GM21360 (cell line): ENCODE measurements at regions not wholly inside any gene's neighbourhood (a gene's known extent, or its start where the extent isn't known, plus 50 kb on each side); places are given as distances from the start of the nearest gene placed in this dataset.

Experiments used
- ATAC-seq: cut with Tn5 transposase; IDR thresholded peaks from one replicate; pipeline ENCODE4 v1.9.1; 2021; ENCODE audit warnings: mild to moderate bottlenecking, moderate library complexity; ENCODE audit not compliant: unreplicated experiment

DNA sequence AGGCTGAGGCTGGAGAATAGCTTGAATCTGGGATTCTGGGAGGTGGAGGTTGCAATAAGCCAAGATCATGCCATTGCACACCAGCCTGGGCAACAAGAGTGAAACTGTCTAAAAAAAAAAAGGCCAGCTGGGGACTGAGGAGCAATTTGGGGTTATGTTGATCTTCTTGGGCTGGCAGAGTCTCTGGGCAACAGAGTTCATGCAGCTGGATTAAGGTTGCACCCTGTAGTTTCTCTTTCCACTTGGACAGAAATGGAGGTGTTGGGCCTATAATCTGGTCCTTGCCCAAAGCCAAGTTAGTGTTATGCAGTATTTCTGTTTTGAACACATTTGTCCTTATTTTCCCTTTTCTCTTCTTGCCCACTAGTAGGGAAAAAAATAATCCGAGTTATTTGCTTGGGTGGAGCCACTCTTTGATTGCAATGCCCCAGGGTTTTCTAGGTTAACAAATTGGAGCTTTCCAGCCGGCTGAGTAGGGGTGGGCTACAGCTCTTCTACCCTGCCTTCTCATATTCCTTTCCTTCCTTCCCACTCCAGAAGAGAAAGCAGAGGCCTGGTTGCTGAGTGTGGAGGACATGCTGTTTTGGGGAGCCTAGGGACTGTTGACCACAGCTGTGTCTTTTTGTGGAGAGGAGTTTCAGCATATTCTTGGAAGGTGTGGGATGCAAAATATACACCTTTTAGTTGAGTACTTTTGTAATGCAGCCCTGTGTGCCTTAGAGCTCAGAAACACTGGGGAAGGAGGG is 213.9 kb downstream of the SOX4 start:
- no peak for ATAC-seq

- ATAC-seq, result no peak
These were observed 214.5 kb downstream of the SOX4 start for GRCh38 chr6:21808045-21808470.

DNA sequence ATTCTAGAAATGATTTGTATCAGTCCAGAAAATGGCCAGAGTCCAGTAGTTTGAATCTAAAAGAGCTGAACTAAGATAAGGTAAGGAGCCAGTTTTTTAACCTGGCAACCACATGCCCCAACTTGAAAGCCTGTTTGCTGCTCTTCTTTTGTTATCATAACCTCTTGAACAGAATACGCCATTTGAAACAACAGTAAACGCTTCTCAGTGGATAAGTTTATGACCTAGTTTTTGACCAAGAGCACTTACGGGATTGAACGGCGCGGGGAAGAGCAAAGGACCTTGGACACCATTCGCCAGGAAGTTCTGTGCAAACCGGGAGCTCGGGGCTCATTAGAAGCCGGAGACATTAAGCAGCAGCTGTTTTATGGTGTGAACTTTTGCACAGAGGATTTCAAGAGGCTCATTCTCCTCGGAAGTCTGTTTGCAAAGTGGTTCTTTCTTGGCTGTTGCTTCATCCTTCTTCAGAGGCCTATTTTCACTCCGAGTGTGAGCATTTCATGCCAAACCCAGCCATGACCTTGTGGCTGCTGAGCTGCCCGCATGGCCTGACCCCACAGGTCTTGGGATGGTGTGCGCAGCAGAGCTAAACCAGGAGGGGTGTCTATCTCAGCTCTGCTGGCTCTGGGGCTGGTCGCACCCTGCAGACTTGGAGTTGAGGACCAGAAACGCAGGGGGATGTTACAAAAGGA is 215.1 kb downstream of the SOX4 start:
- no peak for ATAC-seq

GRCh38 chr6:21811484-21811883 is 217.9 kb downstream of the SOX4 start:
- no peak for ATAC-seq

DNA sequence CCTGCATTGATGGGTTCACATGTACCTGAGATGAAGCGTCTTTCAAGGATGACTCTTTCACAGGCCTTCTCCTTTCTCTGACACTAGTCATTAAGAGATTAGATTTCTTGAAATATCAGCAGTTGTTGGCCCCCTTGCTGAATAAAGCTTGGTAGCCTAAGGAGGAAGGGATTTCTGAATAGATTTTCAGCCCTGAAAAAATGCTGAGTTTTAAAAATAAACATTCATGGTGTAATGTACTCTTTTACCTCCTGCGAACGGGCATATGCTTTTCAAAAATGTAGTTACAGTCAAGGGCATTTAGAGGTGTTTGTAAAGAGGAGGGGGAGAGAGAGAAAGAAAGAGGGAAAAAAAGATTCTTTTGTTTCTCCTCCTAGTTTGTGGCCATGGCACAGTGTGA is 222.7 kb downstream of the SOX4 start:
- ATAC-seq, result no peak

- ATAC-seq, result no peak
These were observed 226.9 kb downstream of the SOX4 start for GRCh38 chr6:21820442-21820841.

DNA sequence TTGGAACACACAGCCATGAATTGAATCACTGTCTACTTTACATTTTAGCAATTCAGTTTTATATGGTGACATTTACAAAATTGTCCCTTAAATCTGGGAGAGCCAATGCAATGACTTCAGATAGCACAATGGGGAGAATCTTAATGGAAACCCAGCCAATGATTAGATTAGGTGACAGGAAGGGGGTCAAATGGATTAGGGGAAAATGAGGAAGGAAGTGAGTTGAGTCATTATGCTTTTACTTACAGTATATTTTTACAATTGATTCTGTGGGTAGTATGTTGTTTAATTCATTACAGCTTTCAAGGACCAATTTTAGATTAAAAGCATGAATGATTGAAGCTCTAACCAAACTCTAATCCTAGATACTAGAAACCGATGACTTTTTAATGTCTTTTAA is 229.8 kb downstream of the SOX4 start:
- no peak for ATAC-seq

- no peak for ATAC-seq
These were observed 231.1 kb downstream of the SOX4 start for GRCh38 chr6:21824431-21825177.

DNA sequence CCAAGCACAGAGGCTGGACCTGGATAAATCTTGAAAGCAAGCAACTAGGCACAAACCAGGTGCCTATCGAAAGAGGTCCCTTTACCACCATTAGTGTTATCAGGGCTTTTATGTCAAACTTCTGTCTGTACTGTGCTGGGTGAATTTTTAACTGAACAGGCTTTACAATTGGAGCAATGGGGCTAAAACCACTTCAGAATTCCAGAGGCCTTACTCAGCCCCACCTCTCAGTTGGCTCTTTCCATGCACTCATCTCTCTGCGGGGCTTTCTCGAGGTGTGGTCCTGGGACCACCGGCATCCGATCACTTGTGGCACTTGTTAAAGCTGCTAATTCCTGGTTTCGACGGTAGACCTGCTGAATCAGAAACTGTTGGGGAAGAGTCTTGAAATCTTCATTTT is 232.5 kb downstream of the SOX4 start:
- ATAC-seq, result no peak

GRCh38 chr6:21826904-21827303 is 233.4 kb downstream of the SOX4 start:
- ATAC-seq, result no peak

GRCh38 chr6:21827425-21828202 is 234.1 kb downstream of the SOX4 start:
- ATAC-seq, result no peak

- no peak for ATAC-seq
These were observed 235.2 kb downstream of the SOX4 start for GRCh38 chr6:21828704-21829103.

DNA sequence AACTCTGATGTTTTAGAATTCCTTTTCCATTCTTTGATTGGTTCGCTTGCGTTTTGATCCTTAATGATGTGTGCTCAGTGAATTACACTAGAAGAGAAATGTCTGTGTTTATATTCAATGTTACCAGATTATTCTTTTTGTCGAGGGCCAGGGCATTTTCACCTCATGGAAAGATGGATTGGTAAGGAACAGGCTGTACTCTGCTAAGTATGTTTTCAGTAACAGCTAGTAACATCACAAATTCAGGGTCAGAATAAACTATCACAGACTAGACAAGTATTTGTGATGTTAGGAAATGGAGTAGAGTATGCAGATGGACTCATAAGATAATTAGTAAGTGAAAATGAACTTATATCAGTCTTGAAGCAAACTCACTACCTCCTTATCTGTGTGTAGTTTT is 235.6 kb downstream of the SOX4 start:
- ATAC-seq, result no peak

DNA sequence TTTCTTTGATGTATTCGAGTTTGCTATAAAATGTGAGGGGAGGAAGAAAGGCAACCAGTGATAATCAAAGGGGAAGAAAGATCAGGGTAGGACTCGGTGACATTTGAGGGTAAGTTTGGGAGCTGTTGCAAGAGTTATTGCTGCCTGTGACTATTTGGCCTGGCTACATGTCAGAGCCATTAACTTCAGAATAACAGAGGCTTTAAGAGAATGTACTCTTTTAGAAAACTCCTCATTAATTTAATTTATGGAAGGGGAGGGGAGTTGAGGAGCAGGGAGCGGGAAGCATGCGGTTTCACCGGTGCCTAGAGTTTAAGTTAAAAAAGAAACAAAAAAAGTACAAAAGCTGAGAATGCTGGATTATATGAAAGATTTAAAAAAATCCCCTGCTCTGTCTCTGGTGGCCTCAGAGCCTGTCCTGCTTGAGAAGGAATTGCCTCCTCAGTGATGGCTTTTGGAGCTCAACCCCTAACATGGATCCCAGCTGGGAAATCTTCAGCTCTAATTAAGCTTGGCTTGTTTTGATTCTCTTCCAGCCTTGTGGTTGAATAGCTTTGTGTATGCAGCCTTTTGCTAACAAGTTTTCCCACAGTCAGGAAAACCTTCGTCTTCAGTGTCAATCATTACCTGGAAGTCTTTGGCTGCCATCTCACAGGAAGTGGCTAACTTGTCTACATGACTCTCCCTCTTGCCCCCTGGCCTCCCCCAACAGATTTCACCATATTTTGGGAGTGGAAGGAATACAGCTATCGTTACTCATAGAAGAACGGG is 238.2 kb downstream of the SOX4 start:
- no peak for ATAC-seq

DNA sequence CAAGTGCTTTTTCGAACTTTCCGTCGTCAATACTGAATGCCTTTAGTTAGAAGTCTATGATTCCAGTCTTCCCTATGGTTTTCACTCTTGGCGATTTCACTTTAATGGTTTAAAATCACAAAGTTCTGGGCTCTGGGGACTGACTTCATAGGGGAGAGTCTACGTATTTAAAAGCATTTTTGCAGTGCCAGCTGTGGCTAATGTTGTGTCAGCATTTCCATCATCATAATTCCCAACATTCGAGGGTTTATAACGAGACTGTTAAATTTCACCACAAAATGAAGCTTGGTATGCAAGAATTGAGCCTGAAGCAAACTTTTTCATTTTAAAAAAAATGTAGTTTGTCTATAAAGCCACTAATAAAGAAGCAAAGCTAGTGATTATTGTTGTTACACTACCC is 242.7 kb downstream of the SOX4 start:
- no peak for ATAC-seq

DNA sequence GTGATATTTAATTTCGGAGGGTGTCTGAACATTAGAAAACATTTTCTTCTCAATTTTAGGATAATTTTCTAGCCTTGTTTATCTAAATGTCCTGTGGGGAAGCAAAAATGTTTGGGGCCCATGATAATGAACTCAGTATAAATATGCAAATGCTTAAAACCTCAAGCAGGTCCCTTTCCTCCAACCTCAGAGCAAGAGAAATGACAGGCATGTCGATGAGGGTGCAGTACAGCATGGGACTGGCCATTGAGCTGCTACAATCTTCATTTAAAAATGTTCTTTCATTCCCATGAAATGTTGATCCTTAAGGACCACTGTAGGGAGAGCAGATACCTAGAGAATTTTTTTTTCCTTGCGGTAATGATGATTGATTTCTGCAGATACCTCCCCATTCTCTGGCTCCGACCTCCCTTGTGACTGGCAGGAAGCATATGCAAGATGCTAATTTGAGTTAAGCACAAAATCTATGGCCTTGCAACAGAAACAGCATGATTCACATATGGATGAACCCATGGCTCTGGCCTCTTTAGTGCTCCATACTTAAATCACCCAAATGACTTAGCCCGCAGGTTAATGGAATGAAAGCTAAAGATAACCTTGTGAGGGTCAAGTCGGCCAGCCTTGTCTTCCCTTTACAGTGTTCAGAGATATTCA is 243.3 kb downstream of the SOX4 start:
- ATAC-seq, result no peak

- no peak for ATAC-seq
These were observed 246.9 kb downstream of the SOX4 start for GRCh38 chr6:21840428-21840827.

DNA sequence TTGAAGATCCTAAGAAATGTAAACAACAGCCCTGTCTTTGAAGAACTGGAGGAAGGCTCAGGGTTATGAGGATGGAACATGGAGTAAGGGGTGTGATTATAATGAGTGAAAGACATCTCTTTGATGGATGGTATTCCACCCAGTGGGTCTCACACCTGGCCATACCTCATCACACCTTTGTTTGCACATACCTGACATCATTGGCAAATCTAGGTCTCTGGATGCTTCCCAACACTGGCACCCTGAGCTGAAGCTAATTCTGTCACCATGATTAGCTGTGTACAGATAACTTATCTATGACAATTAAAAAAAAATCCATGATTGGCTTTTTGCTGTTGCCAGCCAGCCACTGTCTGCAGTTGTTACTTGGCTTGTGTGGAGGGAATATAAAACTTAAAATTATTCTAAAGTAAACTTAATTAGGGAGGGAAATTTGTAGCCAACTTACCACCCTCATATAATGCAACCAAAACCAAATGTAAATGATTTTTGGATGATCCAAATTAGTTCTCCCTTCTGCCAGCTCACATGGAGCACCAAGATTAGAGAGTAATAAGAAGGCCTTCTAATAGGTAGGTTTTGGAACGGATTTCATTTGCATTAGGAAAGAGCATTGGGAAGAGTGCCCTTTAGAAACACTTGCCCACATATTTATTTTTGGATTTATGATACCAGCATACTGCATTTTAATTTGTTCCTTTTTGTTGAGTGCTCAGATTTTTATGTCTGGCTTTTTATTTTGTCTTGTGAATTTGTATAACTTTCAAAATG is 249.5 kb downstream of the SOX4 start:
- ATAC-seq, result no peak
